HepG2 (cell line): ENCODE measurements at regions not wholly inside any gene's neighbourhood (a gene's known extent, or its start where the extent isn't known, plus 50 kb on each side); places are given as distances from the start of the nearest gene placed in this dataset.

Experiments
- CBFB ChIP-seq: sonication (generic); formaldehyde crosslinking; IDR thresholded peaks from 2 replicates; pipeline ENCODE4 v1.4.0; 2020; ENCODE audit warnings: missing genetic modification reagents
- ERF ChIP-seq: IDR thresholded peaks from 2 replicates; pipeline ENCODE4 v1.6.1; 2018; ENCODE audit warnings: missing biosample characterization, missing genetic modification reagents
- HNRNPK ChIP-seq: fragments of 200-400 bp; formaldehyde crosslinking; IDR thresholded peaks from 2 replicates; pipeline ENCODE4 v1.6.1; 2018; ENCODE audit warnings: low read length, low read depth, moderate library complexity, mild to moderate bottlenecking; ENCODE audit not compliant: poor library complexity, severe bottlenecking
- HOXA7 ChIP-seq: sonication (generic); formaldehyde crosslinking; IDR thresholded peaks from 2 replicates; pipeline ENCODE4 v1.8.1; 2022; ENCODE audit warnings: mild to moderate bottlenecking, missing genetic modification reagents, moderate library complexity
- RELA ChIP-seq: sonication (generic); formaldehyde crosslinking; IDR thresholded peaks from 2 replicates; pipeline ENCODE4 v1.4.0; 2020; ENCODE audit warnings: missing genetic modification reagents
- REPIN1 ChIP-seq: sonication (generic); formaldehyde crosslinking; IDR thresholded peaks from 2 replicates; pipeline ENCODE4 v1.8.0; 2022; ENCODE audit warnings: missing genetic modification reagents, low read depth, mild to moderate bottlenecking, borderline replicate concordance
- SAFB2 ChIP-seq: sonication (generic); formaldehyde crosslinking; IDR thresholded peaks from 2 replicates; pipeline ENCODE4 v1.5.1; 2020; ENCODE audit warnings: missing genetic modification reagents, low read depth, mild to moderate bottlenecking, borderline replicate concordance
- SIN3A ChIP-seq: IDR thresholded peaks from 2 replicates; pipeline ENCODE4 v1.6.1; 2011; ENCODE audit warnings: low read depth, mild to moderate bottlenecking, control low read depth, low read length, borderline replicate concordance
- ZNF101 ChIP-seq: sonication (generic); formaldehyde crosslinking; IDR thresholded peaks from 2 replicates; pipeline ENCODE4 v1.4.0; 2020; ENCODE audit warnings: mild to moderate bottlenecking, low read depth, missing genetic modification reagents, borderline replicate concordance
- ZNF138 ChIP-seq: sonication (generic); formaldehyde crosslinking; IDR thresholded peaks from 2 replicates; pipeline ENCODE4 v1.5.0; 2020; ENCODE audit warnings: mild to moderate bottlenecking, low read depth, missing genetic modification reagents
- ZNF660 ChIP-seq: sonication (generic); formaldehyde crosslinking; IDR thresholded peaks from 2 replicates; pipeline ENCODE4 v1.5.1; 2020; ENCODE audit warnings: mild to moderate bottlenecking, low read depth, missing genetic modification reagents, borderline replicate concordance
- ZNF841 ChIP-seq: sonication (generic); formaldehyde crosslinking; IDR thresholded peaks from 2 replicates; pipeline ENCODE4 v1.8.1; 2023; ENCODE audit warnings: missing genetic modification reagents, borderline replicate concordance
- TF ChIP-seq, protein P1 (sequence below): sonication (generic); formaldehyde crosslinking; IDR thresholded peaks from 2 replicates; pipeline ENCODE4 v1.5.0; 2020; ENCODE audit warnings: mild to moderate bottlenecking, missing genetic modification reagents, moderate library complexity
- TF ChIP-seq, protein P2 (sequence below): sonication (generic); formaldehyde crosslinking; IDR thresholded peaks from 2 replicates; pipeline ENCODE4 v1.8.1; 2023; ENCODE audit warnings: missing genetic modification reagents, inconsistent platforms, borderline replicate concordance

DNA sequence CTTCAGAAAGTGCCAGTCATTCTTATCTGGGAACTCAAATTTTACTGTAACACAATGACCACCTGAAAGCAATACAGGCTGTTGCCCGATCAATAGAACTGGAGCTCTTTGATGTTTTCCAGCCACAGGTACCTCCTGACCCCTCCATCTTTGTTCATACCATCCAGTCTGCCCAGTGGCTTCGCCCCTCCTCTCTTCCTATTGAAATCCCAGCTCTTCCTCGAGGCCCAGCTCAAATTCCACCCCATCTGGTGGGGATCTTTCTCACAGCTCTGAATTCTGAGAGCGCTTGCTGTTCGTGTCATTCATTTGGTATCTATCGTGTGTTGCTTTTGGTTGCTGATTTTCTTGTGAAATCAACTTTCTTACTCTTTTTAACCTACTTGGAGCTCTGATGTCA lies 87.9 kb upstream of the CNKSR3 start:
- no peak for TF ChIP-seq REPIN1
- no peak for TF ChIP-seq RELA (CRISPR knock-in tag)
- TF ChIP-seq HOXA7 (CRISPR knock-in tag), result no peak
- no peak for TF ChIP-seq ZNF660 (CRISPR knock-in tag)
- no peak for TF ChIP-seq SAFB2 (CRISPR knock-in tag)
- TF ChIP-seq ZNF841 (CRISPR knock-in tag), result no peak
- no peak for TF ChIP-seq ZNF138 (CRISPR knock-in tag)
- TF ChIP-seq, protein P1, sequence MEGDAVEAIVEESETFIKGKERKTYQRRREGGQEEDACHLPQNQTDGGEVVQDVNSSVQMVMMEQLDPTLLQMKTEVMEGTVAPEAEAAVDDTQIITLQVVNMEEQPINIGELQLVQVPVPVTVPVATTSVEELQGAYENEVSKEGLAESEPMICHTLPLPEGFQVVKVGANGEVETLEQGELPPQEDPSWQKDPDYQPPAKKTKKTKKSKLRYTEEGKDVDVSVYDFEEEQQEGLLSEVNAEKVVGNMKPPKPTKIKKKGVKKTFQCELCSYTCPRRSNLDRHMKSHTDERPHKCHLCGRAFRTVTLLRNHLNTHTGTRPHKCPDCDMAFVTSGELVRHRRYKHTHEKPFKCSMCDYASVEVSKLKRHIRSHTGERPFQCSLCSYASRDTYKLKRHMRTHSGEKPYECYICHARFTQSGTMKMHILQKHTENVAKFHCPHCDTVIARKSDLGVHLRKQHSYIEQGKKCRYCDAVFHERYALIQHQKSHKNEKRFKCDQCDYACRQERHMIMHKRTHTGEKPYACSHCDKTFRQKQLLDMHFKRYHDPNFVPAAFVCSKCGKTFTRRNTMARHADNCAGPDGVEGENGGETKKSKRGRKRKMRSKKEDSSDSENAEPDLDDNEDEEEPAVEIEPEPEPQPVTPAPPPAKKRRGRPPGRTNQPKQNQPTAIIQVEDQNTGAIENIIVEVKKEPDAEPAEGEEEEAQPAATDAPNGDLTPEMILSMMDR (CRISPR knock-in tag), result no peak
- no peak for TF ChIP-seq ERF (CRISPR knock-in tag)
- no peak for TF ChIP-seq CBFB (CRISPR knock-in tag)
- no peak for TF ChIP-seq SIN3A
- TF ChIP-seq HNRNPK, result no peak
- no peak for TF ChIP-seq ZNF101 (CRISPR knock-in tag)
- TF ChIP-seq, protein P2, sequence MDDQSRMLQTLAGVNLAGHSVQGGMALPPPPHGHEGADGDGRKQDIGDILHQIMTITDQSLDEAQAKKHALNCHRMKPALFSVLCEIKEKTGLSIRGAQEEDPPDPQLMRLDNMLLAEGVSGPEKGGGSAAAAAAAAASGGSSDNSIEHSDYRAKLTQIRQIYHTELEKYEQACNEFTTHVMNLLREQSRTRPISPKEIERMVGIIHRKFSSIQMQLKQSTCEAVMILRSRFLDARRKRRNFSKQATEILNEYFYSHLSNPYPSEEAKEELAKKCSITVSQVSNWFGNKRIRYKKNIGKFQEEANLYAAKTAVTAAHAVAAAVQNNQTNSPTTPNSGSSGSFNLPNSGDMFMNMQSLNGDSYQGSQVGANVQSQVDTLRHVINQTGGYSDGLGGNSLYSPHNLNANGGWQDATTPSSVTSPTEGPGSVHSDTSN (CRISPR knock-in tag), result no peak
